K562 (cell line): ENCODE measurements at regions not wholly inside any gene's neighbourhood (a gene's known extent, or its start where the extent isn't known, plus 50 kb on each side); places are given as distances from the start of the nearest gene placed in this dataset.

ENCODE experiments used
- CBFB ChIP-seq: sonication (generic); formaldehyde crosslinking; IDR thresholded peaks from 2 replicates; pipeline ENCODE4 v1.4.0; 2020; ENCODE audit warnings: mild to moderate bottlenecking, missing genetic modification reagents
- CBX1 ChIP-seq: sonication (generic); IDR thresholded peaks from 2 replicates; pipeline ENCODE4 v1.6.1; 2016; ENCODE audit warnings: antibody characterized with exemption, low read depth, mild to moderate bottlenecking
- HDAC1 ChIP-seq, 2 experiments: fragments of 450-650 bp; IDR thresholded peaks; 2 replicates each; pipeline ENCODE4 v1.6.1; 2016 to 2017; ENCODE audit warnings: inconsistent platforms in 1 of 2, mild to moderate bottlenecking in 1 of 2, moderate library complexity in 1 of 2
- HINFP ChIP-seq: fragments of 450-650 bp; conservative IDR thresholded peaks from 2 replicates; pipeline ENCODE4 v1.6.1; 2016; ENCODE audit warnings: missing genetic modification characterization, low read depth, mild to moderate bottlenecking, control low read depth, missing compliant biosample characterization
- HNRNPL ChIP-seq: fragments of 200-400 bp; formaldehyde crosslinking; IDR thresholded peaks from 2 replicates; pipeline ENCODE4 v1.6.1; 2017; ENCODE audit warnings: low read depth, mild to moderate bottlenecking, low read length
- KAT7 ChIP-seq: sonication (generic); formaldehyde crosslinking; IDR thresholded peaks from 2 replicates; pipeline ENCODE4 v1.8.0; 2022; ENCODE audit warnings: missing genetic modification reagents, mild to moderate bottlenecking, borderline replicate concordance
- L3MBTL2 ChIP-seq: fragments of 450-650 bp; IDR thresholded peaks from 2 replicates; pipeline ENCODE4 v1.6.1; 2016; ENCODE audit warnings: mild to moderate bottlenecking, moderate library complexity
- MCM3 ChIP-seq: fragments of 450-650 bp; IDR thresholded peaks from 2 replicates; pipeline ENCODE4 v1.6.1; 2016
- NFIC ChIP-seq: fragments of 450-650 bp; IDR thresholded peaks from 2 replicates; pipeline ENCODE4 v1.6.1; 2017; ENCODE audit warnings: mild to moderate bottlenecking, inconsistent platforms
- PKNOX1 ChIP-seq: fragments of 450-650 bp; IDR thresholded peaks from 2 replicates; pipeline ENCODE4 v1.6.1; 2016
- POLR3A ChIP-seq: IDR thresholded peaks from 2 replicates; pipeline ENCODE4 v1.6.1; 2011; ENCODE audit warnings: borderline replicate concordance, mild to moderate bottlenecking, moderate library complexity; ENCODE audit not compliant: insufficient read length, insufficient read depth; ENCODE audit errors: extremely low read depth
- POLR3G ChIP-seq: IDR thresholded peaks from 2 replicates; pipeline ENCODE4 v1.6.1; 2011; ENCODE audit not compliant: insufficient read length, insufficient replicate concordance; ENCODE audit errors: extremely low read depth
- PTRF ChIP-seq: fragments of 450-650 bp; IDR thresholded peaks from 2 replicates; pipeline ENCODE4 v1.6.1; 2016; ENCODE audit warnings: mild to moderate bottlenecking, missing genetic modification characterization, missing compliant biosample characterization
- THAP12 ChIP-seq: fragments of 250-450 bp; sonication (Bioruptor Pico); IDR thresholded peaks from 2 replicates; pipeline ENCODE4 v1.9.0; 2021; ENCODE audit warnings: mild to moderate bottlenecking, inconsistent platforms
- THRAP3 ChIP-seq: fragments of 450-650 bp; IDR thresholded peaks from 2 replicates; pipeline ENCODE4 v1.6.1; 2016; ENCODE audit warnings: mild to moderate bottlenecking, inconsistent platforms, borderline replicate concordance
- ZFP30 ChIP-seq: fragments of 250-450 bp; sonication (Bioruptor Pico); IDR thresholded peaks from 2 replicates; pipeline ENCODE4 v1.8.0; 2022; ENCODE audit warnings: moderate library complexity, mild to moderate bottlenecking, inconsistent platforms, borderline replicate concordance
- ZNF197 ChIP-seq: fragments of 200-800 bp; sonication (Bioruptor generic); IDR thresholded peaks from 2 replicates; pipeline ENCODE4 v1.6.1; 2016; ENCODE audit warnings: low read depth, missing genetic modification characterization, missing compliant biosample characterization
- ZNF316 ChIP-seq: fragments of 450-650 bp; IDR thresholded peaks from 2 replicates; pipeline ENCODE4 v1.6.1; 2016
- ZNF583 ChIP-seq: fragments of 250-450 bp; sonication (Bioruptor Pico); IDR thresholded peaks from 2 replicates; pipeline ENCODE4 v1.4.0; 2020
- ZNF766 ChIP-seq: fragments of 200-800 bp; sonication (Bioruptor generic); conservative IDR thresholded peaks from 2 replicates; pipeline ENCODE4 v1.6.1; 2016; ENCODE audit warnings: missing genetic modification characterization, missing compliant biosample characterization
- TF ChIP-seq, protein P1 (sequence below), 3 experiments: fragments of 200-800 bp in 1 of 3; sonication (Bioruptor generic) in 1 of 3; sonication (generic) in 1 of 3; formaldehyde crosslinking in 1 of 3; IDR thresholded peaks; 2 replicates each; pipeline versions ENCODE4 v1.6.1 to v1.8.0; 2016 to 2022; ENCODE audit warnings: mild to moderate bottlenecking in 2 of 3, missing compliant biosample characterization in 2 of 3, missing genetic modification characterization in 2 of 3, missing genetic modification reagents in 1 of 3

DNA sequence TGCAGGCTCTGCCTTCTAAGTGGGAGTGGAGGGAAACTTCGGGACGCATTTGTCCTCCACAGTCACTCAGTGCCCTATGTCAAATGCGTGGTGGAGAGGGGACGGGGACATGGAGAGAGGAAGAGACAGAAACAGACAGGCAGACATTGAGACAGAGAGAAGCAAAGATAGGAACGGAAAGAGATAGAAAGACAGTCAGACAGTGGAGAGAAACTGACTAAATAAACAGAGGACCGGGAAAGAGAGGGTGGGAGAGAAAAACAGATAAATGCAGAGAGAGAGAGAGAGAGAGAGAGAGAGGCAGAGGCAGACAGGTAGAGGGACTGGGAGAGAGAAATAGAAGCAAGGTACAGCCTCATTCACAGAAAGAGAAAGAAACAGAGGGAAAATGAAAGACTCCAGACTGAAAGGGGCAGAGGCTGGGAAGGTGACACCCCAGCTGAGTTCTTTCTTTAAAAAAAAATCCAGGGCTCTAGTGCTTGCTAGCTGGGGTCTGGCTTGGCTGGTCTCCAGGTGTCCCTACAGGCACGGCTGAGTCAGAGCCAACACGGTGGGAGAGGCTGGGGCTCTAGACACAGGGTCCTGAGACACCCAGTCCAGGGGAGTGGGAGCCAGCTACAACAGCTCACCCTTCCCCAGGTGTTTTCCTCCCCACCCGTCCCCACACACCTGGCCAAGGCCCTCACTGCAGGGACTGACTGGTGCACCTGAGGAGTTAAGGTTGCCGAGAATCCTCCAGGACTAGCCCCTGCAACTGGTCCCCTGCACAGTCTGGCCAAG, 506.1 kb upstream of the PROK2 start (continued):
- TF ChIP-seq ZNF197 (CRISPR knock-in tag) = no peak
- no peak for TF ChIP-seq ZNF583 (CRISPR knock-in tag)
- no peak for TF ChIP-seq KAT7 (CRISPR knock-in tag)
- TF ChIP-seq PKNOX1 = no peak
- TF ChIP-seq L3MBTL2 = no peak
- no peak for TF ChIP-seq MCM3
- TF ChIP-seq THAP12 = no peak
- no peak for TF ChIP-seq CBFB
- no peak for TF ChIP-seq PTRF
- TF ChIP-seq, protein P1, sequence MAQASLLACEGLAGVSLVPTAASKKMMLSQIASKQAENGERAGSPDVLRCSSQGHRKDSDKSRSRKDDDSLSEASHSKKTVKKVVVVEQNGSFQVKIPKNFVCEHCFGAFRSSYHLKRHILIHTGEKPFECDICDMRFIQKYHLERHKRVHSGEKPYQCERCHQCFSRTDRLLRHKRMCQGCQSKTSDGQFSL (CRISPR knock-in tag; IDR thresholded peaks at IDR 0.05) = no peak
- TF ChIP-seq, protein P1 (tag; IDR thresholded peaks at IDR 0.05) = no peak
- TF ChIP-seq ZNF766 (CRISPR knock-in tag) = no peak
- no peak for TF ChIP-seq CBX1
- TF ChIP-seq HINFP = no peak
- TF ChIP-seq POLR3A = no peak
- no peak for TF ChIP-seq POLR3G
- peak; percentile 53; the same call in 1 of the 2 replicates for TF ChIP-seq THRAP3
- TF ChIP-seq HDAC1 (IDR thresholded peaks at IDR 0.05) = peak in 1 of 2 experiments; percentile 41; a peak in 1 of 4 replicates
- TF ChIP-seq NFIC = peak; percentile 45; the same call in 1 of the 2 replicates
- TF ChIP-seq ZNF316 = no peak
- TF ChIP-seq ZFP30 (CRISPR knock-in tag) = no peak
- TF ChIP-seq HNRNPL = no peak
